ENCODE measurements at regions not wholly inside any gene's neighbourhood (a gene's known extent, or its start where the extent isn't known, plus 50 kb on each side); places are given as distances from the start of the nearest gene placed in this dataset.

- no peak for TF ChIP-seq POLR2A (IDR thresholded peaks at IDR 0.05; ENCODE audit: low read depth, low read length)
- no peak for TF ChIP-seq POLR2AphosphoS5 (IDR thresholded peaks at IDR 0.05; ENCODE audit: low read depth, low read length)
- TF ChIP-seq TAF1 (IDR thresholded peaks at IDR 0.05; ENCODE audit: low read depth, low read length): no peak
Observed at GRCh38 chr5:74161170-74161569, 479.4 kb downstream of the ENC1 start.

Measured in GM12891 (cell line).